Neural cell (in vitro differentiated cells): ENCODE measurements at regions not wholly inside any gene's neighbourhood (a gene's known extent, or its start where the extent isn't known, plus 50 kb on each side); places are given as distances from the start of the nearest gene placed in this dataset.

Source experiments
- POLR2AphosphoS5 ChIP-seq: IDR thresholded peaks from 2 replicates; pipeline ENCODE4 v1.6.1; 2012
- TF ChIP-seq, protein P1 (sequence below): IDR thresholded peaks from 2 replicates; pipeline ENCODE4 v1.6.1; 2012; ENCODE audit warnings: borderline replicate concordance
- TF ChIP-seq, protein P2 (sequence below): fragments of 450-650 bp; IDR thresholded peaks from 2 replicates; pipeline ENCODE4 v1.5.1; 2014; ENCODE audit warnings: antibody characterized with exemption, mild to moderate bottlenecking, moderate library complexity; ENCODE audit not compliant: poor library complexity, severe bottlenecking

DNA sequence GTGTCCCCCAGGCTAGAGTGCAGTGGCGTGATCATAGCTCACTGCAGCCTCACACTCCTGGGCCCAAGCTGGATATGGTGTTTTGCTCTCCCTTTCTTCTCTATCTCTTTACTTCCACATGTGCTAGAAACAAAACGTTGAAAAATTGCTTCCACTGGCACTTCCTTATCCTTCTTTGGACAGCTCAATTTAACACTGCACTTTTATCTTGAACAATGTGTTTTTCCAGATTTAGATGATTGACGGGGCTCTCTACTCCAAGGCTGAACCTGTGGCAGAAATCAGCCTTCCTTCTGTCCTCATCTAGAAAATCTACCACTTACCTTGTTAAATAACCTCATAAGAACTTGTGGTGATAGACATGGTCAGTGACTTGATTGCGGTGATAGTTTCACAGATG is 165.1 kb downstream of the DAD1 start:
- TF ChIP-seq, protein P1, sequence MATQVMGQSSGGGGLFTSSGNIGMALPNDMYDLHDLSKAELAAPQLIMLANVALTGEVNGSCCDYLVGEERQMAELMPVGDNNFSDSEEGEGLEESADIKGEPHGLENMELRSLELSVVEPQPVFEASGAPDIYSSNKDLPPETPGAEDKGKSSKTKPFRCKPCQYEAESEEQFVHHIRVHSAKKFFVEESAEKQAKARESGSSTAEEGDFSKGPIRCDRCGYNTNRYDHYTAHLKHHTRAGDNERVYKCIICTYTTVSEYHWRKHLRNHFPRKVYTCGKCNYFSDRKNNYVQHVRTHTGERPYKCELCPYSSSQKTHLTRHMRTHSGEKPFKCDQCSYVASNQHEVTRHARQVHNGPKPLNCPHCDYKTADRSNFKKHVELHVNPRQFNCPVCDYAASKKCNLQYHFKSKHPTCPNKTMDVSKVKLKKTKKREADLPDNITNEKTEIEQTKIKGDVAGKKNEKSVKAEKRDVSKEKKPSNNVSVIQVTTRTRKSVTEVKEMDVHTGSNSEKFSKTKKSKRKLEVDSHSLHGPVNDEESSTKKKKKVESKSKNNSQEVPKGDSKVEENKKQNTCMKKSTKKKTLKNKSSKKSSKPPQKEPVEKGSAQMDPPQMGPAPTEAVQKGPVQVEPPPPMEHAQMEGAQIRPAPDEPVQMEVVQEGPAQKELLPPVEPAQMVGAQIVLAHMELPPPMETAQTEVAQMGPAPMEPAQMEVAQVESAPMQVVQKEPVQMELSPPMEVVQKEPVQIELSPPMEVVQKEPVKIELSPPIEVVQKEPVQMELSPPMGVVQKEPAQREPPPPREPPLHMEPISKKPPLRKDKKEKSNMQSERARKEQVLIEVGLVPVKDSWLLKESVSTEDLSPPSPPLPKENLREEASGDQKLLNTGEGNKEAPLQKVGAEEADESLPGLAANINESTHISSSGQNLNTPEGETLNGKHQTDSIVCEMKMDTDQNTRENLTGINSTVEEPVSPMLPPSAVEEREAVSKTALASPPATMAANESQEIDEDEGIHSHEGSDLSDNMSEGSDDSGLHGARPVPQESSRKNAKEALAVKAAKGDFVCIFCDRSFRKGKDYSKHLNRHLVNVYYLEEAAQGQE, result no peak
- TF ChIP-seq, protein P2, sequence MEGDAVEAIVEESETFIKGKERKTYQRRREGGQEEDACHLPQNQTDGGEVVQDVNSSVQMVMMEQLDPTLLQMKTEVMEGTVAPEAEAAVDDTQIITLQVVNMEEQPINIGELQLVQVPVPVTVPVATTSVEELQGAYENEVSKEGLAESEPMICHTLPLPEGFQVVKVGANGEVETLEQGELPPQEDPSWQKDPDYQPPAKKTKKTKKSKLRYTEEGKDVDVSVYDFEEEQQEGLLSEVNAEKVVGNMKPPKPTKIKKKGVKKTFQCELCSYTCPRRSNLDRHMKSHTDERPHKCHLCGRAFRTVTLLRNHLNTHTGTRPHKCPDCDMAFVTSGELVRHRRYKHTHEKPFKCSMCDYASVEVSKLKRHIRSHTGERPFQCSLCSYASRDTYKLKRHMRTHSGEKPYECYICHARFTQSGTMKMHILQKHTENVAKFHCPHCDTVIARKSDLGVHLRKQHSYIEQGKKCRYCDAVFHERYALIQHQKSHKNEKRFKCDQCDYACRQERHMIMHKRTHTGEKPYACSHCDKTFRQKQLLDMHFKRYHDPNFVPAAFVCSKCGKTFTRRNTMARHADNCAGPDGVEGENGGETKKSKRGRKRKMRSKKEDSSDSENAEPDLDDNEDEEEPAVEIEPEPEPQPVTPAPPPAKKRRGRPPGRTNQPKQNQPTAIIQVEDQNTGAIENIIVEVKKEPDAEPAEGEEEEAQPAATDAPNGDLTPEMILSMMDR, result no peak
- no peak for TF ChIP-seq POLR2AphosphoS5
